Uterus (tissue), 3 donors: ENCODE measurements at regions not wholly inside any gene's neighbourhood (a gene's known extent, or its start where the extent isn't known, plus 50 kb on each side); places are given as distances from the start of the nearest gene placed in this dataset.

Experiments
- DNase-seq, 2 donors: peaks; one replicate each; pipeline ENCODE4 v3.0.0-alpha.2; 2019 to 2020
- H3K27ac ChIP-seq, 2 donors: fragments of 200-600 bp; sonication (generic); 1 replicate in 1 of 2; 2 replicates in 1 of 2; pipeline ENCODE4 v1.5.1; 2016 to 2018
- H3K27me3 ChIP-seq, 2 donors: fragments of 200-600 bp; sonication (generic); one replicate each; pipeline ENCODE4 v1.5.1; 2018 to 2019; ENCODE audit warnings: control low read depth in 1 of 2
- H3K36me3 ChIP-seq, 2 donors: fragments of 200-600 bp; sonication (generic); one replicate each; pipeline ENCODE4 v1.5.1; 2019; ENCODE audit warnings: control low read depth in 1 of 2
- H3K4me1 ChIP-seq, 2 donors: fragments of 200-600 bp; sonication (generic); one replicate each; pipeline ENCODE4 v1.5.1; 2018 to 2019; ENCODE audit warnings: control low read depth in 1 of 2
- H3K4me3 ChIP-seq, 2 donors: fragments of 200-600 bp; sonication (generic); 1 replicate in 1 of 2; 2 replicates in 1 of 2; pipeline ENCODE4 v1.5.1; 2018 to 2019; ENCODE audit warnings: mild to moderate bottlenecking in 1 of 2
- H3K9me3 ChIP-seq, 2 donors: fragments of 200-600 bp; sonication (generic); one replicate each; pipeline ENCODE4 v1.5.1; 2019; ENCODE audit warnings: control low read depth in 1 of 2
- CTCF ChIP-seq, 4 experiments: fragments of 200-600 bp in 2 of 4; fragments of 450-650 bp in 2 of 4; sonication (generic) in 2 of 4; IDR thresholded peaks; one replicate each; pipeline ENCODE4 v1.5.1; 2016 to 2019; ENCODE audit warnings: antibody characterized with exemption in 4 of 4, mild to moderate bottlenecking in 2 of 4, moderate library complexity in 1 of 4
- POLR2A ChIP-seq, 2 donors: fragments of 450-650 bp; IDR thresholded peaks; one replicate each; pipeline ENCODE4 v1.6.1; 2016; ENCODE audit warnings: antibody characterized with exemption in 2 of 2, mild to moderate bottlenecking in 1 of 2, moderate library complexity in 1 of 2
- intact Hi-C: fragments of 100-400 bp; cut with DNase I; formaldehyde crosslinking; loops from one replicate; pipeline ENCODE4 v1.15.1; 2023; ENCODE audit warnings: low total_unique reads
- donor health status: DM: yes; HTN: yes; CAD: no.

GRCh38 chr5:53358794-53359193 lies 121.6 kb upstream of the FST start:
- no peak overlapping the region for H3K4me3 ChIP-seq
- H3K27me3 ChIP-seq: no peaks in the 10 kb centered on the region
- H3K27ac ChIP-seq: no peak overlapping the region
- intact Hi-C loops: no loop called here
- H3K9me3 ChIP-seq: no peaks in the 10 kb centered on the region
- H3K36me3 ChIP-seq: no peaks in the 10 kb centered on the region
- no peak for DNase-seq
- no peaks in the 10 kb centered on the region for H3K4me1 ChIP-seq
- TF ChIP-seq POLR2A (IDR thresholded peaks at IDR 0.05) (no peak), CTCF (IDR thresholded peaks at IDR 0.05) (no peak)

- Histone ChIP-seq H3K4me3 (no peak overlapping the region), H3K9me3 (no peaks in the 10 kb centered on the region), H3K4me1 (no peaks in the 10 kb centered on the region), H3K36me3 (no peaks in the 10 kb centered on the region), H3K27ac (no peak overlapping the region), H3K27me3 (no peaks in the 10 kb centered on the region)
- intact Hi-C loops: no loop called here
- no peak for TF ChIP-seq CTCF (IDR thresholded peaks at IDR 0.05)
- no peak for TF ChIP-seq POLR2A (IDR thresholded peaks at IDR 0.05)
- DNase-seq: no peak
These were observed 120.4 kb upstream of the FST start for GRCh38 chr5:53359916-53360517.

- TF ChIP-seq CTCF (IDR thresholded peaks at IDR 0.05) (no peak), POLR2A (IDR thresholded peaks at IDR 0.05) (no peak)
- no peaks in the 10 kb centered on the region for H3K9me3 ChIP-seq
- H3K4me1 ChIP-seq: no peaks in the 10 kb centered on the region
- H3K27me3 ChIP-seq: no peaks in the 10 kb centered on the region
- no peak overlapping the region for H3K4me3 ChIP-seq
- intact Hi-C loops: no loop called here
- H3K27ac ChIP-seq: no peak overlapping the region
- no peaks in the 10 kb centered on the region for H3K36me3 ChIP-seq
- no peak for DNase-seq
These were observed 119.6 kb upstream of the FST start for GRCh38 chr5:53360811-53361210.

GRCh38 chr5:53361708-53362107 lies 118.7 kb upstream of the FST start:
- Histone ChIP-seq H3K4me1 (no peaks in the 10 kb centered on the region), H3K9me3 (no peaks in the 10 kb centered on the region), H3K4me3 (no peak overlapping the region), H3K36me3 (no peaks in the 10 kb centered on the region), H3K27me3 (no peaks in the 10 kb centered on the region), H3K27ac (no peak overlapping the region)
- DNase-seq: no peak
- TF ChIP-seq POLR2A (IDR thresholded peaks at IDR 0.05): no peak
- TF ChIP-seq CTCF (IDR thresholded peaks at IDR 0.05): no peak
- intact Hi-C loops: no loop called here

GRCh38 chr5:53362521-53362941 lies 117.9 kb upstream of the FST start:
- Histone ChIP-seq H3K9me3 (no peaks in the 10 kb centered on the region), H3K36me3 (no peaks in the 10 kb centered on the region), H3K27ac (no peak overlapping the region), H3K4me3 (no peak overlapping the region), H3K4me1 (no peaks in the 10 kb centered on the region), H3K27me3 (no peaks in the 10 kb centered on the region)
- intact Hi-C loops: no loop called here
- TF ChIP-seq POLR2A (IDR thresholded peaks at IDR 0.05) (no peak), CTCF (IDR thresholded peaks at IDR 0.05) (no peak)
- DNase-seq: no peak
